Hepatocyte (in vitro differentiated cells): ENCODE measurements at regions not wholly inside any gene's neighbourhood (a gene's known extent, or its start where the extent isn't known, plus 50 kb on each side); places are given as distances from the start of the nearest gene placed in this dataset.

Experiments used
- CTCF ChIP-seq: fragments of 200-600 bp; sonication (generic); IDR thresholded peaks from 2 replicates; pipeline ENCODE4 v1.5.1; 2016; ENCODE audit warnings: antibody characterized with exemption, mild to moderate bottlenecking; ENCODE audit not compliant: poor library complexity
- EZH2 ChIP-seq: fragments of 200-600 bp; sonication (generic); IDR thresholded peaks from 2 replicates; pipeline ENCODE4 v1.6.1; 2016; ENCODE audit warnings: antibody characterized with exemption, mild to moderate bottlenecking, borderline replicate concordance

- no peak for TF ChIP-seq CTCF
- no peak for TF ChIP-seq EZH2
Measured at GRCh38 chr1:67577646-67578045, 107.4 kb upstream of the GADD45A start.
